GM23338 (cell line): ENCODE measurements at regions not wholly inside any gene's neighbourhood (a gene's known extent, or its start where the extent isn't known, plus 50 kb on each side); places are given as distances from the start of the nearest gene placed in this dataset.

Experiments
- ATAC-seq: fragments of 200-7000 bp; cut with Tn5 transposase; 3 replicates; pipeline ENCODE4 v1.9.1; 2020
- DNase-seq: peaks from one replicate; pipeline ENCODE4 v3.0.0-alpha.2; 2015; ENCODE audit warnings: low spot score
- H2AFZ ChIP-seq: fragments of 200-600 bp; sonication (generic); 2 replicates; pipeline ENCODE4 v1.8.0; 2016; ENCODE audit warnings: antibody characterized with exemption, mild to moderate bottlenecking, moderate library complexity
- H3F3A ChIP-seq: fragments of 200-600 bp; sonication (generic); replicated peaks from 2 replicates; pipeline ENCODE4 v1.8.0; 2017; ENCODE audit warnings: antibody characterized with exemption, mixed run types, low read depth
- H3K27ac ChIP-seq: fragments of 200-600 bp; sonication (generic); 2 replicates; pipeline ENCODE4 v1.6.1; 2016; ENCODE audit warnings: low read depth
- H3K27me3 ChIP-seq: fragments of 200-600 bp; sonication (generic); 2 replicates; pipeline ENCODE4 v1.8.0; 2016; ENCODE audit warnings: mild to moderate bottlenecking, mixed run types, moderate library complexity; ENCODE audit not compliant: insufficient read depth
- H3K36me3 ChIP-seq: fragments of 200-600 bp; sonication (generic); 2 replicates; pipeline ENCODE4 v1.8.0; 2016; ENCODE audit warnings: mild to moderate bottlenecking; ENCODE audit not compliant: insufficient read depth
- H3K4me1 ChIP-seq: fragments of 200-600 bp; sonication (generic); 2 replicates; pipeline ENCODE4 v1.8.0; 2016; ENCODE audit warnings: mild to moderate bottlenecking, moderate library complexity; ENCODE audit not compliant: insufficient read depth
- H3K4me2 ChIP-seq: fragments of 200-600 bp; sonication (generic); 2 replicates; pipeline ENCODE4 v1.7.1; 2017; ENCODE audit warnings: mixed run types
- H3K4me3 ChIP-seq: fragments of 200-600 bp; sonication (generic); 2 replicates; pipeline ENCODE4 v1.6.1; 2016; ENCODE audit warnings: mixed run types
- H3K79me2 ChIP-seq: fragments of 200-600 bp; sonication (generic); replicated peaks from 2 replicates; pipeline ENCODE4 v1.8.0; 2017; ENCODE audit warnings: mild to moderate bottlenecking; ENCODE audit not compliant: insufficient read depth
- H3K9me2 ChIP-seq: fragments of 200-600 bp; sonication (generic); 2 replicates; pipeline ENCODE4 v1.8.0; 2017; ENCODE audit not compliant: insufficient read depth
- H4K20me1 ChIP-seq: fragments of 200-600 bp; sonication (generic); replicated peaks from 2 replicates; pipeline ENCODE4 v1.8.0; 2017; ENCODE audit warnings: mild to moderate bottlenecking; ENCODE audit not compliant: insufficient read depth
- H3K27ac Mint-ChIP-seq: 2 replicates; pipeline ENCODE4 v1.8.0; 2020; ENCODE audit warnings: inconsistent platforms, mild to moderate bottlenecking, moderate library complexity, mixed read lengths
- H3K27me3 Mint-ChIP-seq: 3 replicates; pipeline ENCODE4 v1.8.0; 2022; ENCODE audit warnings: low read depth, mild to moderate bottlenecking, moderate library complexity, mixed read lengths, inconsistent platforms; ENCODE audit not compliant: insufficient read depth, poor library complexity
- H3K36me3 Mint-ChIP-seq: 3 replicates; pipeline ENCODE4 v1.8.0; 2021; ENCODE audit warnings: low read depth, mild to moderate bottlenecking, inconsistent platforms, moderate library complexity, mixed read lengths
- H3K4me1 Mint-ChIP-seq: 3 replicates; pipeline ENCODE4 v1.8.0; 2020; ENCODE audit warnings: mild to moderate bottlenecking, inconsistent platforms, mixed read lengths
- H3K4me3 Mint-ChIP-seq: 3 replicates; pipeline ENCODE4 v1.8.0; 2021; ENCODE audit warnings: moderate library complexity, mild to moderate bottlenecking, inconsistent platforms, mixed read lengths
- H3K9me3 Mint-ChIP-seq: 3 replicates; pipeline ENCODE4 v1.8.0; 2020; ENCODE audit warnings: moderate library complexity, mild to moderate bottlenecking, inconsistent platforms, mixed read lengths
- CREB1 ChIP-seq: fragments of 250-450 bp; sonication (Bioruptor Pico); IDR thresholded peaks from 2 replicates; pipeline ENCODE4 v1.5.0; 2020; ENCODE audit warnings: low read depth, mild to moderate bottlenecking, moderate library complexity
- EZH2 ChIP-seq: fragments of 200-600 bp; sonication (generic); IDR thresholded peaks from one replicate; pipeline ENCODE4 v1.8.0; 2017; ENCODE audit warnings: antibody characterized with exemption, mild to moderate bottlenecking, low read depth; ENCODE audit not compliant: unreplicated experiment
- EZH2phosphoT487 ChIP-seq: fragments of 200-600 bp; sonication (generic); IDR thresholded peaks from one replicate; pipeline ENCODE4 v1.8.1; 2018; ENCODE audit warnings: antibody characterized with exemption; ENCODE audit not compliant: unreplicated experiment
- JUNB ChIP-seq: IDR thresholded peaks from one replicate; pipeline ENCODE4 v1.6.1; 2016; ENCODE audit warnings: antibody characterized with exemption; ENCODE audit not compliant: unreplicated experiment
- NANOG ChIP-seq: IDR thresholded peaks from 2 replicates; pipeline ENCODE4 v1.6.1; 2016; ENCODE audit warnings: antibody characterized with exemption, borderline replicate concordance
- POLR2AphosphoS5 ChIP-seq: IDR thresholded peaks from 2 replicates; pipeline ENCODE4 v1.6.1; 2016; ENCODE audit warnings: antibody characterized with exemption, low read depth
- STAT1 ChIP-seq: IDR thresholded peaks from one replicate; pipeline ENCODE4 v1.6.1; 2016; ENCODE audit warnings: antibody characterized with exemption; ENCODE audit not compliant: unreplicated experiment
- ZNF114 ChIP-seq: fragments of 250-450 bp; sonication (Bioruptor Pico); IDR thresholded peaks from 2 replicates; pipeline ENCODE4 v1.5.0; 2020; ENCODE audit warnings: mild to moderate bottlenecking, moderate library complexity
- ZNF331 ChIP-seq: fragments of 250-450 bp; sonication (Bioruptor Pico); IDR thresholded peaks from 2 replicates; pipeline ENCODE4 v1.5.0; 2020; ENCODE audit warnings: low read depth, mild to moderate bottlenecking, moderate library complexity
- ZNF462 ChIP-seq: fragments of 250-450 bp; sonication (Bioruptor Pico); IDR thresholded peaks from 2 replicates; pipeline ENCODE4 v1.5.0; 2020; ENCODE audit warnings: mild to moderate bottlenecking, moderate library complexity
- TF ChIP-seq, protein P1 (sequence below): IDR thresholded peaks from 2 replicates; pipeline ENCODE4 v1.6.1; 2016; ENCODE audit warnings: antibody characterized with exemption
- TF ChIP-seq, protein P2 (sequence below), 2 experiments: fragments of 200-600 bp in 1 of 2; sonication (generic) in 1 of 2; conservative IDR thresholded peaks; 2 replicates each; pipeline versions ENCODE4 v1.5.1 to v1.6.1; 2016 to 2017; ENCODE audit warnings: antibody characterized with exemption in 2 of 2, low read depth in 2 of 2, mild to moderate bottlenecking in 2 of 2, moderate library complexity in 1 of 2
- TF ChIP-seq, protein P3 (sequence below): IDR thresholded peaks from one replicate; pipeline ENCODE4 v1.6.1; 2018; ENCODE audit warnings: antibody characterized with exemption; ENCODE audit not compliant: unreplicated experiment

DNA sequence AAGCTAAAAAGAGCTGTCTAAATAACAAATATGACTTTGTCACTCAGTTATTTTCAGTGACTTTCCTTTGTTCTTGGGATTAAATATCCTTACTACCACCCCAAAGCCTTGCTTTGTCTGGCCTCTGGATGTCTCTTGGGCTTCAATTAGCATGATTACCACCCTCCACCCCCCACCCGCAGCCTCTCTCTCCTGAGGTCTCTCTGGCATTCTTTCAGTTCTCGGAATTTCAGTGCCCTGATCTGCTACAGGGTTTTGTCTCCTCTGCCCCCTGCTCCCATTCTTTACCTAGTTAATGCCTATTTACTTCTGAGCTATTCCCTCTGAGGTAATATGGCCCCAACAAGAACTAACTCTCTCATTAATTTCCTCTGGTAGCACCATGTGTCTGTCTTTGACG lies 376.4 kb downstream of the DEPDC1B start:
- peak; percentile 87 for ATAC-seq
- Histone ChIP-seq H3K36me3 (0 out of 2 replicates have a peak, but pooled peaks cover 4% of the 10 kb centered on the region), H3K4me2 (no peak overlapping the region), H3K27me3 (no peaks in the 10 kb centered on the region), H3K27ac (no peak overlapping the region), H3F3A (no peaks in the 10 kb centered on the region), H3K4me3 (no peak overlapping the region), H3K4me1 (no peaks in the 10 kb centered on the region), H2AFZ (no peak overlapping the region), H3K79me2 (no peaks in the 10 kb centered on the region), H4K20me1 (no peaks in the 10 kb centered on the region), H3K9me2 (no peaks in the 10 kb centered on the region; the same call in 1 of the 2 replicates)
- Mint-ChIP-seq H3K27me3 (no peaks in the 10 kb centered on the region), H3K4me3 (no peak overlapping the region), H3K36me3 (peaks cover 31% of the 10 kb centered on the region), H3K9me3 (peaks cover 45% of the 10 kb centered on the region), H3K27ac (no peak overlapping the region), H3K4me1 (peaks cover 15% of the 10 kb centered on the region)
- DNase-seq: peak; percentile 57
- TF ChIP-seq, protein P1, sequence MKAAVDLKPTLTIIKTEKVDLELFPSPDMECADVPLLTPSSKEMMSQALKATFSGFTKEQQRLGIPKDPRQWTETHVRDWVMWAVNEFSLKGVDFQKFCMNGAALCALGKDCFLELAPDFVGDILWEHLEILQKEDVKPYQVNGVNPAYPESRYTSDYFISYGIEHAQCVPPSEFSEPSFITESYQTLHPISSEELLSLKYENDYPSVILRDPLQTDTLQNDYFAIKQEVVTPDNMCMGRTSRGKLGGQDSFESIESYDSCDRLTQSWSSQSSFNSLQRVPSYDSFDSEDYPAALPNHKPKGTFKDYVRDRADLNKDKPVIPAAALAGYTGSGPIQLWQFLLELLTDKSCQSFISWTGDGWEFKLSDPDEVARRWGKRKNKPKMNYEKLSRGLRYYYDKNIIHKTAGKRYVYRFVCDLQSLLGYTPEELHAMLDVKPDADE: no peak
- TF ChIP-seq POLR2AphosphoS5 (no peak), NANOG (no peak), STAT1 (no peak), EZH2 (no peak), CREB1 (no peak), ZNF462 (CRISPR knock-in tag) (no peak), JUNB (no peak), ZNF331 (CRISPR knock-in tag) (no peak), EZH2phosphoT487 (no peak), ZNF114 (CRISPR knock-in tag) (no peak)
- TF ChIP-seq, protein P2, sequence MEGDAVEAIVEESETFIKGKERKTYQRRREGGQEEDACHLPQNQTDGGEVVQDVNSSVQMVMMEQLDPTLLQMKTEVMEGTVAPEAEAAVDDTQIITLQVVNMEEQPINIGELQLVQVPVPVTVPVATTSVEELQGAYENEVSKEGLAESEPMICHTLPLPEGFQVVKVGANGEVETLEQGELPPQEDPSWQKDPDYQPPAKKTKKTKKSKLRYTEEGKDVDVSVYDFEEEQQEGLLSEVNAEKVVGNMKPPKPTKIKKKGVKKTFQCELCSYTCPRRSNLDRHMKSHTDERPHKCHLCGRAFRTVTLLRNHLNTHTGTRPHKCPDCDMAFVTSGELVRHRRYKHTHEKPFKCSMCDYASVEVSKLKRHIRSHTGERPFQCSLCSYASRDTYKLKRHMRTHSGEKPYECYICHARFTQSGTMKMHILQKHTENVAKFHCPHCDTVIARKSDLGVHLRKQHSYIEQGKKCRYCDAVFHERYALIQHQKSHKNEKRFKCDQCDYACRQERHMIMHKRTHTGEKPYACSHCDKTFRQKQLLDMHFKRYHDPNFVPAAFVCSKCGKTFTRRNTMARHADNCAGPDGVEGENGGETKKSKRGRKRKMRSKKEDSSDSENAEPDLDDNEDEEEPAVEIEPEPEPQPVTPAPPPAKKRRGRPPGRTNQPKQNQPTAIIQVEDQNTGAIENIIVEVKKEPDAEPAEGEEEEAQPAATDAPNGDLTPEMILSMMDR (conservative IDR thresholded peaks at IDR 0.05; ENCODE audit: low read depth in 2 of 2): no peak
- TF ChIP-seq, protein P3, sequence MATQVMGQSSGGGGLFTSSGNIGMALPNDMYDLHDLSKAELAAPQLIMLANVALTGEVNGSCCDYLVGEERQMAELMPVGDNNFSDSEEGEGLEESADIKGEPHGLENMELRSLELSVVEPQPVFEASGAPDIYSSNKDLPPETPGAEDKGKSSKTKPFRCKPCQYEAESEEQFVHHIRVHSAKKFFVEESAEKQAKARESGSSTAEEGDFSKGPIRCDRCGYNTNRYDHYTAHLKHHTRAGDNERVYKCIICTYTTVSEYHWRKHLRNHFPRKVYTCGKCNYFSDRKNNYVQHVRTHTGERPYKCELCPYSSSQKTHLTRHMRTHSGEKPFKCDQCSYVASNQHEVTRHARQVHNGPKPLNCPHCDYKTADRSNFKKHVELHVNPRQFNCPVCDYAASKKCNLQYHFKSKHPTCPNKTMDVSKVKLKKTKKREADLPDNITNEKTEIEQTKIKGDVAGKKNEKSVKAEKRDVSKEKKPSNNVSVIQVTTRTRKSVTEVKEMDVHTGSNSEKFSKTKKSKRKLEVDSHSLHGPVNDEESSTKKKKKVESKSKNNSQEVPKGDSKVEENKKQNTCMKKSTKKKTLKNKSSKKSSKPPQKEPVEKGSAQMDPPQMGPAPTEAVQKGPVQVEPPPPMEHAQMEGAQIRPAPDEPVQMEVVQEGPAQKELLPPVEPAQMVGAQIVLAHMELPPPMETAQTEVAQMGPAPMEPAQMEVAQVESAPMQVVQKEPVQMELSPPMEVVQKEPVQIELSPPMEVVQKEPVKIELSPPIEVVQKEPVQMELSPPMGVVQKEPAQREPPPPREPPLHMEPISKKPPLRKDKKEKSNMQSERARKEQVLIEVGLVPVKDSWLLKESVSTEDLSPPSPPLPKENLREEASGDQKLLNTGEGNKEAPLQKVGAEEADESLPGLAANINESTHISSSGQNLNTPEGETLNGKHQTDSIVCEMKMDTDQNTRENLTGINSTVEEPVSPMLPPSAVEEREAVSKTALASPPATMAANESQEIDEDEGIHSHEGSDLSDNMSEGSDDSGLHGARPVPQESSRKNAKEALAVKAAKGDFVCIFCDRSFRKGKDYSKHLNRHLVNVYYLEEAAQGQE: no peak
